Esophagus muscularis mucosa (tissue), 4 donors: ENCODE measurements at regions not wholly inside any gene's neighbourhood (a gene's known extent, or its start where the extent isn't known, plus 50 kb on each side); places are given as distances from the start of the nearest gene placed in this dataset.

Experiments
- CTCF ChIP-seq, 3 experiments: fragments of 200-600 bp in 2 of 3; fragments of 450-650 bp in 1 of 3; sonication (generic) in 2 of 3; IDR thresholded peaks; one replicate each; pipeline ENCODE4 v1.5.1; 2017 to 2019; ENCODE audit warnings: antibody characterized with exemption in 3 of 3, mild to moderate bottlenecking in 2 of 3, moderate library complexity in 1 of 3
- EP300 ChIP-seq: sonication (generic); formaldehyde crosslinking; IDR thresholded peaks from one replicate; pipeline ENCODE4 v1.6.1; 2017; ENCODE audit warnings: antibody characterized with exemption
- POLR2AphosphoS5 ChIP-seq, 2 donors: sonication (generic); formaldehyde crosslinking; IDR thresholded peaks; one replicate each; pipeline ENCODE4 v1.6.1; 2017; ENCODE audit warnings: antibody characterized with exemption in 2 of 2

- no peak for TF ChIP-seq EP300
- no peak for TF ChIP-seq CTCF (IDR thresholded peaks at IDR 0.05)
- TF ChIP-seq POLR2AphosphoS5 (IDR thresholded peaks at IDR 0.05): no peak
Observed at GRCh38 chr15:35311615-35312014, 226.5 kb upstream of the NANOGP8 start.
